Thoracic aorta (tissue), 2 donors: ENCODE measurements at regions not wholly inside any gene's neighbourhood (a gene's known extent, or its start where the extent isn't known, plus 50 kb on each side); places are given as distances from the start of the nearest gene placed in this dataset.

ENCODE experiments used
- ATAC-seq: fragments of 150-250 bp; one replicate; pipeline ENCODE4 v1.8.0; 2017; ENCODE audit warnings: low read depth; ENCODE audit not compliant: insufficient number of reproducible peaks, low FRiP score
- DNase-seq: peaks from one replicate; pipeline ENCODE4 v3.0.0-alpha.2; 2020; ENCODE audit warnings: low spot score
- H3K27ac ChIP-seq, 2 donors: fragments of 200-600 bp; sonication (generic); 1 replicate in 1 of 2; 2 replicates in 1 of 2; pipeline ENCODE4 v1.5.1; 2016; ENCODE audit warnings: mild to moderate bottlenecking in 2 of 2, moderate library complexity in 2 of 2
- H3K27me3 ChIP-seq: fragments of 200-600 bp; sonication (generic); replicated peaks from 2 replicates; pipeline ENCODE4 v1.6.0; 2016; ENCODE audit warnings: mild to moderate bottlenecking; ENCODE audit not compliant: insufficient read depth
- H3K36me3 ChIP-seq: fragments of 200-600 bp; sonication (generic); one replicate; pipeline ENCODE4 v1.5.1; 2016
- H3K4me1 ChIP-seq, 2 donors: fragments of 200-600 bp; sonication (generic); 1 replicate in 1 of 2; 2 replicates in 1 of 2; pipeline versions ENCODE4 v1.5.1 to v1.6.0; 2016; ENCODE audit warnings: low read depth in 2 of 2, mild to moderate bottlenecking in 1 of 2; ENCODE audit not compliant: control insufficient read depth in 1 of 2
- H3K4me3 ChIP-seq: fragments of 200-600 bp; sonication (generic); 2 replicates; pipeline ENCODE4 v1.5.1; 2016; ENCODE audit warnings: mild to moderate bottlenecking
- H3K9me3 ChIP-seq: fragments of 200-600 bp; sonication (generic); 2 replicates; pipeline ENCODE4 v1.5.1; 2016
- TF ChIP-seq, protein P1 (sequence below): fragments of 200-600 bp; sonication (generic); IDR thresholded peaks from one replicate; pipeline ENCODE4 v1.5.1; 2019; ENCODE audit warnings: antibody characterized with exemption

GRCh38 chr20:11057624-11058023 is 383.8 kb upstream of the JAG1 start:
- ATAC-seq: no peak
- no peak overlapping the region for H3K27ac ChIP-seq

DNA sequence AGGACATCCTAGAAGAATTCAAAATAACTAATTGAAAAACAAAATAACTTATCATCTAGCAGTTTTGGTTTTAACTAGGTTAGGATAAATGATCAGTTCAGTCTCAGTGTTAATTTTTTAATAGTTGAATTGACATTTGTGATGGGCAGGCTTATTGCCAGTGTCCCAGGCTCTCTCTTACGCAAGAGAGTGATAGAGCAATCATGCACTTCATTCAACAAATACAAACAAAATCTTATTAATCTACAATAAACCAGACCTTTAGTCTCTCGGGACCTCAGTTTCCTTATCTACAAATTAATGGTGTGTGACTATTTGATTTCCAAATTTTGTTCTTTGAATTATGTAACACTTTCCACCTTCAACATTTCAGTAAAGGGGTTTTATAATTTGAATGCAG is 385.9 kb upstream of the JAG1 start:
- Histone ChIP-seq H3K27me3 (no peaks in the 10 kb centered on the region), H3K27ac (no peak overlapping the region), H3K4me1 (peaks cover 0 to 3% of the 10 kb centered on the region in 2 donors), H3K36me3 (no peaks in the 10 kb centered on the region), H3K9me3 (no peaks in the 10 kb centered on the region), H3K4me3 (no peak overlapping the region)
- ATAC-seq: no peak
- TF ChIP-seq, protein P1, sequence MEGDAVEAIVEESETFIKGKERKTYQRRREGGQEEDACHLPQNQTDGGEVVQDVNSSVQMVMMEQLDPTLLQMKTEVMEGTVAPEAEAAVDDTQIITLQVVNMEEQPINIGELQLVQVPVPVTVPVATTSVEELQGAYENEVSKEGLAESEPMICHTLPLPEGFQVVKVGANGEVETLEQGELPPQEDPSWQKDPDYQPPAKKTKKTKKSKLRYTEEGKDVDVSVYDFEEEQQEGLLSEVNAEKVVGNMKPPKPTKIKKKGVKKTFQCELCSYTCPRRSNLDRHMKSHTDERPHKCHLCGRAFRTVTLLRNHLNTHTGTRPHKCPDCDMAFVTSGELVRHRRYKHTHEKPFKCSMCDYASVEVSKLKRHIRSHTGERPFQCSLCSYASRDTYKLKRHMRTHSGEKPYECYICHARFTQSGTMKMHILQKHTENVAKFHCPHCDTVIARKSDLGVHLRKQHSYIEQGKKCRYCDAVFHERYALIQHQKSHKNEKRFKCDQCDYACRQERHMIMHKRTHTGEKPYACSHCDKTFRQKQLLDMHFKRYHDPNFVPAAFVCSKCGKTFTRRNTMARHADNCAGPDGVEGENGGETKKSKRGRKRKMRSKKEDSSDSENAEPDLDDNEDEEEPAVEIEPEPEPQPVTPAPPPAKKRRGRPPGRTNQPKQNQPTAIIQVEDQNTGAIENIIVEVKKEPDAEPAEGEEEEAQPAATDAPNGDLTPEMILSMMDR: no peak
- DNase-seq: no peak

More at GRCh38 chr20:11057624-11058023, 383.8 kb upstream of the JAG1 start:
- TF ChIP-seq, protein P1: no peak
- no peaks in the 10 kb centered on the region for H3K9me3 ChIP-seq
- no peak overlapping the region for H3K4me3 ChIP-seq
- DNase-seq: no peak
- H3K4me1 ChIP-seq: no peaks in the 10 kb centered on the region
- H3K36me3 ChIP-seq: no peaks in the 10 kb centered on the region
- H3K27me3 ChIP-seq: no peaks in the 10 kb centered on the region

DNA sequence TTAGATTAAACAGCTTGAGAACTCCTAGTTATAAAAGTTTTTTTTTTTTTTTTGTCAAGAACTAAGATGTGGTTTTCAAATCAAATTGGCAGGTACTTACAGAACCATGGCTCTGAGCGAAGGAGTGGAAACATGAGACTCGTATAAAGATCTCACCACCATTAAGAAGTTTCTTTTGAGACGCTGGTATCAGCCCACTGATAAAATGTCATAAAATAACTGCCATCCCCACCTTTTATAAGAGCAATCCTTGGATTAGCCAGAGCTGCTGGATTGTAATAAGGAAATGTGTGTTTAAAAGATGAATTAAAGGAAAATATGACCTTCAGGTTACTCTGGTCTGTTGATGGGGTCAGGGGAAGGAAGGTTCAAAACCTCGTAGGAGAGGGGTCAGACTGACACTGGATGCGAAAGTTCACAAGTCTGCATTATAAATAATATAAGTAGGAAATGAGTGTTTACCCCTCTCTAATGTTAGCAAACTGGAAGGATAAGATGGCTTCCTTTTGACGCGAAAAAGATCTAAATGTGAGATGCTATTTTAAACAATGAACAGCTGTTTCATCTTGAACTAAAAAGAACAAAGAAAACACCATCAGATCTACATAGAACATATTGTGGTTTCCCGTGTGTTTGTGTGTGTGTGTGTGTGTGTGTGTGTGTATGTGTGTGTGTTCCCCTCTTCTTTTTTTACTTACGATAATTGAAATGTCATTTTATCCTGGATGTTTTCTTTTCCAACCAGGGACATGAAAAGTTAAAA is 386.8 kb upstream of the JAG1 start:
- H3K4me3 ChIP-seq: no peak overlapping the region
- TF ChIP-seq, protein P1: no peak
- H3K27me3 ChIP-seq: no peaks in the 10 kb centered on the region
- H3K27ac ChIP-seq: no peak overlapping the region
- peaks cover 0 to 9% of the 10 kb centered on the region in 2 donors for H3K4me1 ChIP-seq
- no peaks in the 10 kb centered on the region for H3K36me3 ChIP-seq
- no peak for ATAC-seq
- DNase-seq: no peak
- no peaks in the 10 kb centered on the region for H3K9me3 ChIP-seq

- no peak for DNase-seq
- TF ChIP-seq, protein P1: no peak
- no peak for ATAC-seq
- no peaks in the 10 kb centered on the region for H3K36me3 ChIP-seq
- no peaks in the 10 kb centered on the region for H3K27me3 ChIP-seq
- H3K4me3 ChIP-seq: no peak overlapping the region
- no peaks in the 10 kb centered on the region for H3K9me3 ChIP-seq
- no peak overlapping the region for H3K27ac ChIP-seq
- peaks cover 0 to 9% of the 10 kb centered on the region in 2 donors for H3K4me1 ChIP-seq
Measured at GRCh38 chr20:11063444-11063843, 389.6 kb upstream of the JAG1 start.

DNA sequence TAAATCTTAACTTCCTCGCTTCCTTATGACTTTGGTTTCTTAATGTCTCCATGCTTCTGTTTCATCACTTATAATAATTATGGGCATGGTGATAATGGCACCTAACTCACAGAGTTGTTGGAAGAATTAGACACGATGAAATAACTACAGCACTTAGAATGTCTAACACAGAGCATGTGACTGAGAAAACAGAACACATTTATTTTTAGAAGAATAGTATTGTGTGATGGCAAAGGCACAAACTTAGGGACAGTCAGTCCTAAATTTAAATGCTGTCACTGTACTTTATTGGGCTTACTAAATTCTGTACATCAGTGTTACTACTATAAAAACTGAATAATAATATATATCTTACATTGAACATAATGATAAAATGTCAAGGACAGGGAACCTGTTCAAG is 391.1 kb upstream of the JAG1 start:
- DNase-seq: no peak
- no peak for ATAC-seq
- TF ChIP-seq, protein P1: no peak

More for the DNA sequence above, 391.1 kb upstream of the JAG1 start:
- Histone ChIP-seq H3K4me1 (peaks cover 0 to 9% of the 10 kb centered on the region in 2 donors), H3K27ac (no peak overlapping the region), H3K36me3 (no peaks in the 10 kb centered on the region), H3K4me3 (no peak overlapping the region), H3K9me3 (no peaks in the 10 kb centered on the region), H3K27me3 (no peaks in the 10 kb centered on the region)
